ENCODE measurements at regions not wholly inside any gene's neighbourhood (a gene's known extent, or its start where the extent isn't known, plus 50 kb on each side); places are given as distances from the start of the nearest gene placed in this dataset.

GRCh38 chr16:17024514-17024913, 446.2 kb downstream of the XYLT1 start:
- DNase-seq (ENCODE audit: low spot score) (no peak), ATAC-seq (no peak)
- H3K36me3 Mint-ChIP-seq = peaks cover 2% of the 10 kb centered on the region
- H3K27me3 Mint-ChIP-seq (ENCODE audit: low read depth) = no peaks in the 10 kb centered on the region
- H3K9me3 Mint-ChIP-seq = peaks cover 9% of the 10 kb centered on the region
- H3K4me1 Mint-ChIP-seq = no peaks in the 10 kb centered on the region
- ChIA-PET CTCF (no interaction called here), POLR2A (no interaction called here)
- no peak overlapping the region for H3K27ac Mint-ChIP-seq
- no peak for TF ChIP-seq CBFB (CRISPR knock-in tag; IDR thresholded peaks at IDR 0.05; ENCODE audit: low read depth)
- TF ChIP-seq, protein P1, sequence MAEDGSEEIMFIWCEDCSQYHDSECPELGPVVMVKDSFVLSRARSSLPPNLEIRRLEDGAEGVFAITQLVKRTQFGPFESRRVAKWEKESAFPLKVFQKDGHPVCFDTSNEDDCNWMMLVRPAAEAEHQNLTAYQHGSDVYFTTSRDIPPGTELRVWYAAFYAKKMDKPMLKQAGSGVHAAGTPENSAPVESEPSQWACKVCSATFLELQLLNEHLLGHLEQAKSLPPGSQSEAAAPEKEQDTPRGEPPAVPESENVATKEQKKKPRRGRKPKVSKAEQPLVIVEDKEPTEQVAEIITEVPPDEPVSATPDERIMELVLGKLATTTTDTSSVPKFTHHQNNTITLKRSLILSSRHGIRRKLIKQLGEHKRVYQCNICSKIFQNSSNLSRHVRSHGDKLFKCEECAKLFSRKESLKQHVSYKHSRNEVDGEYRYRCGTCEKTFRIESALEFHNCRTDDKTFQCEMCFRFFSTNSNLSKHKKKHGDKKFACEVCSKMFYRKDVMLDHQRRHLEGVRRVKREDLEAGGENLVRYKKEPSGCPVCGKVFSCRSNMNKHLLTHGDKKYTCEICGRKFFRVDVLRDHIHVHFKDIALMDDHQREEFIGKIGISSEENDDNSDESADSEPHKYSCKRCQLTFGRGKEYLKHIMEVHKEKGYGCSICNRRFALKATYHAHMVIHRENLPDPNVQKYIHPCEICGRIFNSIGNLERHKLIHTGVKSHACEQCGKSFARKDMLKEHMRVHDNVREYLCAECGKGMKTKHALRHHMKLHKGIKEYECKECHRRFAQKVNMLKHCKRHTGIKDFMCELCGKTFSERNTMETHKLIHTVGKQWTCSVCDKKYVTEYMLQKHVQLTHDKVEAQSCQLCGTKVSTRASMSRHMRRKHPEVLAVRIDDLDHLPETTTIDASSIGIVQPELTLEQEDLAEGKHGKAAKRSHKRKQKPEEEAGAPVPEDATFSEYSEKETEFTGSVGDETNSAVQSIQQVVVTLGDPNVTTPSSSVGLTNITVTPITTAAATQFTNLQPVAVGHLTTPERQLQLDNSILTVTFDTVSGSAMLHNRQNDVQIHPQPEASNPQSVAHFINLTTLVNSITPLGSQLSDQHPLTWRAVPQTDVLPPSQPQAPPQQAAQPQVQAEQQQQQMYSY (CRISPR knock-in tag; IDR thresholded peaks at IDR 0.05) = no peak
- no peak for TF ChIP-seq NR3C1 (CRISPR knock-in tag; conservative IDR thresholded peaks at IDR 0.05; ENCODE audit: low read depth)
- TF ChIP-seq, protein P2, sequence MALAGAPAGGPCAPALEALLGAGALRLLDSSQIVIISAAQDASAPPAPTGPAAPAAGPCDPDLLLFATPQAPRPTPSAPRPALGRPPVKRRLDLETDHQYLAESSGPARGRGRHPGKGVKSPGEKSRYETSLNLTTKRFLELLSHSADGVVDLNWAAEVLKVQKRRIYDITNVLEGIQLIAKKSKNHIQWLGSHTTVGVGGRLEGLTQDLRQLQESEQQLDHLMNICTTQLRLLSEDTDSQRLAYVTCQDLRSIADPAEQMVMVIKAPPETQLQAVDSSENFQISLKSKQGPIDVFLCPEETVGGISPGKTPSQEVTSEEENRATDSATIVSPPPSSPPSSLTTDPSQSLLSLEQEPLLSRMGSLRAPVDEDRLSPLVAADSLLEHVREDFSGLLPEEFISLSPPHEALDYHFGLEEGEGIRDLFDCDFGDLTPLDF (CRISPR knock-in tag; IDR thresholded peaks at IDR 0.05) = no peak
- TF ChIP-seq NFATC4 (CRISPR knock-in tag; IDR thresholded peaks at IDR 0.05) = no peak
- no peak for TF ChIP-seq ZNF219 (CRISPR knock-in tag; IDR thresholded peaks at IDR 0.05; ENCODE audit: borderline replicate concordance)
- no peak for TF ChIP-seq NR1H2 (CRISPR knock-in tag; IDR thresholded peaks at IDR 0.05)
- TF ChIP-seq FOXP4 (CRISPR knock-in tag; IDR thresholded peaks at IDR 0.05) = no peak
- TF ChIP-seq, protein P3, sequence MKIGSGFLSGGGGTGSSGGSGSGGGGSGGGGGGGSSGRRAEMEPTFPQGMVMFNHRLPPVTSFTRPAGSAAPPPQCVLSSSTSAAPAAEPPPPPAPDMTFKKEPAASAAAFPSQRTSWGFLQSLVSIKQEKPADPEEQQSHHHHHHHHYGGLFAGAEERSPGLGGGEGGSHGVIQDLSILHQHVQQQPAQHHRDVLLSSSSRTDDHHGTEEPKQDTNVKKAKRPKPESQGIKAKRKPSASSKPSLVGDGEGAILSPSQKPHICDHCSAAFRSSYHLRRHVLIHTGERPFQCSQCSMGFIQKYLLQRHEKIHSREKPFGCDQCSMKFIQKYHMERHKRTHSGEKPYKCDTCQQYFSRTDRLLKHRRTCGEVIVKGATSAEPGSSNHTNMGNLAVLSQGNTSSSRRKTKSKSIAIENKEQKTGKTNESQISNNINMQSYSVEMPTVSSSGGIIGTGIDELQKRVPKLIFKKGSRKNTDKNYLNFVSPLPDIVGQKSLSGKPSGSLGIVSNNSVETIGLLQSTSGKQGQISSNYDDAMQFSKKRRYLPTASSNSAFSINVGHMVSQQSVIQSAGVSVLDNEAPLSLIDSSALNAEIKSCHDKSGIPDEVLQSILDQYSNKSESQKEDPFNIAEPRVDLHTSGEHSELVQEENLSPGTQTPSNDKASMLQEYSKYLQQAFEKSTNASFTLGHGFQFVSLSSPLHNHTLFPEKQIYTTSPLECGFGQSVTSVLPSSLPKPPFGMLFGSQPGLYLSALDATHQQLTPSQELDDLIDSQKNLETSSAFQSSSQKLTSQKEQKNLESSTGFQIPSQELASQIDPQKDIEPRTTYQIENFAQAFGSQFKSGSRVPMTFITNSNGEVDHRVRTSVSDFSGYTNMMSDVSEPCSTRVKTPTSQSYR (CRISPR knock-in tag; IDR thresholded peaks at IDR 0.05) = no peak
- TF ChIP-seq ETV6 (CRISPR knock-in tag; IDR thresholded peaks at IDR 0.05) = no peak
- no peak for TF ChIP-seq JUN (CRISPR knock-in tag; IDR thresholded peaks at IDR 0.05)
- no peak for TF ChIP-seq MYBL2 (CRISPR knock-in tag; IDR thresholded peaks at IDR 0.05)
- no peak for TF ChIP-seq IRF2 (CRISPR knock-in tag; IDR thresholded peaks at IDR 0.05; ENCODE audit: borderline replicate concordance, low read depth)
- TF ChIP-seq, protein P4, sequence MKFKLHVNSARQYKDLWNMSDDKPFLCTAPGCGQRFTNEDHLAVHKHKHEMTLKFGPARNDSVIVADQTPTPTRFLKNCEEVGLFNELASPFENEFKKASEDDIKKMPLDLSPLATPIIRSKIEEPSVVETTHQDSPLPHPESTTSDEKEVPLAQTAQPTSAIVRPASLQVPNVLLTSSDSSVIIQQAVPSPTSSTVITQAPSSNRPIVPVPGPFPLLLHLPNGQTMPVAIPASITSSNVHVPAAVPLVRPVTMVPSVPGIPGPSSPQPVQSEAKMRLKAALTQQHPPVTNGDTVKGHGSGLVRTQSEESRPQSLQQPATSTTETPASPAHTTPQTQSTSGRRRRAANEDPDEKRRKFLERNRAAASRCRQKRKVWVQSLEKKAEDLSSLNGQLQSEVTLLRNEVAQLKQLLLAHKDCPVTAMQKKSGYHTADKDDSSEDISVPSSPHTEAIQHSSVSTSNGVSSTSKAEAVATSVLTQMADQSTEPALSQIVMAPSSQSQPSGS (CRISPR knock-in tag; IDR thresholded peaks at IDR 0.05; ENCODE audit: borderline replicate concordance, low read depth) = no peak
- no peak for TF ChIP-seq ZNF263 (CRISPR knock-in tag; IDR thresholded peaks at IDR 0.05; ENCODE audit: low read depth)
- TF ChIP-seq, protein P5, sequence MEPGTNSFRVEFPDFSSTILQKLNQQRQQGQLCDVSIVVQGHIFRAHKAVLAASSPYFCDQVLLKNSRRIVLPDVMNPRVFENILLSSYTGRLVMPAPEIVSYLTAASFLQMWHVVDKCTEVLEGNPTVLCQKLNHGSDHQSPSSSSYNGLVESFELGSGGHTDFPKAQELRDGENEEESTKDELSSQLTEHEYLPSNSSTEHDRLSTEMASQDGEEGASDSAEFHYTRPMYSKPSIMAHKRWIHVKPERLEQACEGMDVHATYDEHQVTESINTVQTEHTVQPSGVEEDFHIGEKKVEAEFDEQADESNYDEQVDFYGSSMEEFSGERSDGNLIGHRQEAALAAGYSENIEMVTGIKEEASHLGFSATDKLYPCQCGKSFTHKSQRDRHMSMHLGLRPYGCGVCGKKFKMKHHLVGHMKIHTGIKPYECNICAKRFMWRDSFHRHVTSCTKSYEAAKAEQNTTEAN (CRISPR knock-in tag; IDR thresholded peaks at IDR 0.05) = no peak
- TF ChIP-seq ZNF671 (CRISPR knock-in tag; IDR thresholded peaks at IDR 0.05) = no peak
- TF ChIP-seq SOX15 (CRISPR knock-in tag; IDR thresholded peaks at IDR 0.05) = no peak
- no peak overlapping the region for H3K4me3 Mint-ChIP-seq

Measured in WTC11 (cell line).